ENCODE measurements at regions not wholly inside any gene's neighbourhood (a gene's known extent, or its start where the extent isn't known, plus 50 kb on each side); places are given as distances from the start of the nearest gene placed in this dataset.

DNA sequence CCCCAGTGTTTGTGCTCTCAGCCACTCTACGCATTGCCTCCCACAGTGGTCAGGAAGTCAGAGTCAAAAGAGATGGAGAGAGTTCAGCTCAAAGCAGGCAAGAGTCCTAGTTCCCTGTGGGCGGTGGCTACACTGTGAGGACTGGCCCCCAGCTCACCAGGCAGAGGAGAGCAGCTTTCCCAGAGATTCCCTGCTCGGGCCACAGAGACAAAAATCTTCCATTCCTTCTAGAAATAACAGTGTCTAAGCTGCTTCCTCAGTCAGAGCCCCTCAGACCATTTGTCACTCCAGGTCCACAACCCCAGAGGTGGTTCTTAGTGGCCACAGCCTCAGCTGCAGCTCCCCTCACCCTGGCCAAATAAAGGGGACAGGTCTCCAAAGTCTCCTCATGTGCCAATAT lies 263.0 kb upstream of the RPL38 start:
- no peaks in the 10 kb centered on the region for H3K9me3 ChIP-seq (ENCODE audit: insufficient read depth in 2 of 2, low read depth in 1 of 2, low read length in 1 of 2)

More for the DNA sequence above, 263.0 kb upstream of the RPL38 start:
- DNase-seq (ENCODE audit: low read depth in 1 of 2, low spot score in 2 of 2) (no peak), FAIRE-seq (no peak)
- Histone ChIP-seq H4K20me1 (replicated peaks in 1 of 2; ENCODE audit: control insufficient read depth in 1 of 2, insufficient read depth in 2 of 2, low read length in 2 of 2) (no peaks in the 10 kb centered on the region), H3K23me2 (ENCODE audit: low read depth, low read length) (no peaks in the 10 kb centered on the region; the same call in 1 of the 2 replicates), H2BK20ac (ENCODE audit: low read length) (no peak overlapping the region), H2BK12ac (ENCODE audit: low read depth, low read length) (no peak overlapping the region), H3K4me2 (ENCODE audit: insufficient read depth in 1 of 2, low read depth in 2 of 2, low read length in 2 of 2) (no peak overlapping the region), H3K27ac (ENCODE audit: low read depth, low read length) (no peak overlapping the region), H3K27me3 (replicated peaks in 1 of 4; ENCODE audit: control insufficient read depth in 3 of 4, extremely low read depth in 1 of 4, insufficient read depth in 3 of 4, low read length in 3 of 4) (no peaks in the 10 kb centered on the region), H3K36me3 (ENCODE audit: control insufficient read depth in 2 of 4, insufficient read depth in 4 of 4, low read length in 3 of 4) (no peaks in the 10 kb centered on the region), H4K8ac (ENCODE audit: extremely low read depth, insufficient read depth, low read length) (no peak overlapping the region), H2AFZ (ENCODE audit: low read length) (no peak overlapping the region), H3K23ac (ENCODE audit: insufficient read length) (no peak overlapping the region), H3K9ac (replicated peaks in 1 of 4; ENCODE audit: extremely low read depth in 1 of 4, low read depth in 3 of 4, low read length in 3 of 4) (no peak overlapping the region), H4K5ac (ENCODE audit: insufficient read length, low read depth, low read length) (no peak overlapping the region), H3K79me1 (ENCODE audit: low read depth, low read length) (no peaks in the 10 kb centered on the region), H3K4me1 (replicated peaks in 1 of 4; ENCODE audit: control insufficient read depth in 3 of 4, insufficient read depth in 4 of 4, low read length in 3 of 4) (no peaks in the 10 kb centered on the region), H3K4me3 (ENCODE audit: extremely low read depth in 1 of 4, insufficient read depth in 2 of 4, low read depth in 3 of 4, low read length in 4 of 4) (no peak overlapping the region), H3K79me2 (ENCODE audit: control insufficient read depth in 1 of 2, insufficient read depth in 2 of 2, low read length in 2 of 2) (no peaks in the 10 kb centered on the region), H3K18ac (ENCODE audit: extremely low read depth, low read length) (no peak overlapping the region; the same call in 1 of the 2 replicates), H2BK120ac (replicated peaks; ENCODE audit: low read depth, low read length) (no peak overlapping the region), H3K14ac (ENCODE audit: insufficient read length) (no peak overlapping the region), H3K56ac (replicated peaks; ENCODE audit: insufficient read length, low read depth, low read length) (no peak overlapping the region), H3K4ac (replicated peaks; ENCODE audit: insufficient read length, low read depth, low read length) (no peak overlapping the region), H2BK15ac (ENCODE audit: low read length) (no peak overlapping the region), H2BK5ac (ENCODE audit: low read depth, low read length) (no peak overlapping the region), H4K91ac (replicated peaks; ENCODE audit: insufficient read length, low read length) (no peak overlapping the region), H2AK5ac (ENCODE audit: low read depth, low read length) (no peak overlapping the region)
- WGBS, 2 experiments (ENCODE audit: extremely low coverage in 1 of 2, insufficient coverage in 1 of 2, insufficient read length in 1 of 2, insufficient replicate concordance in 2 of 2, low coverage in 1 of 2, low lambda C conversion rate in 2 of 2, missing lambda C conversion rate in 1 of 2), result 88% methylated on average over 3 of the region's 3 CpGs; no CpG with 5 or more reads in 1 of the 2 experiments
- no peak for TF ChIP-seq KDM5A (IDR thresholded peaks at IDR 0.05; ENCODE audit: low read length)
- ChIA-PET POLR2A (ENCODE audit: partially characterized antibody) (interaction anchor here (0.6 to 1.0 kb wide), 2 partner anchors 10 to 13 kb away, joined by 3 to 4 read pairs; no protein-coding TSS in a partner anchor), CTCF (ENCODE audit: partially characterized antibody) (interaction anchor here (1.0 to 1.4 kb wide), 3 partner anchors 10 to 57 kb away, joined by 3 to 7 read pairs (median 6); no protein-coding TSS in a partner anchor)
